ENCODE measurements at regions not wholly inside any gene's neighbourhood (a gene's known extent, or its start where the extent isn't known, plus 50 kb on each side); places are given as distances from the start of the nearest gene placed in this dataset.

GRCh38 chr6:156131221-156131903 is 645.8 kb upstream of the ARID1B start:
- TF ChIP-seq, protein P1, sequence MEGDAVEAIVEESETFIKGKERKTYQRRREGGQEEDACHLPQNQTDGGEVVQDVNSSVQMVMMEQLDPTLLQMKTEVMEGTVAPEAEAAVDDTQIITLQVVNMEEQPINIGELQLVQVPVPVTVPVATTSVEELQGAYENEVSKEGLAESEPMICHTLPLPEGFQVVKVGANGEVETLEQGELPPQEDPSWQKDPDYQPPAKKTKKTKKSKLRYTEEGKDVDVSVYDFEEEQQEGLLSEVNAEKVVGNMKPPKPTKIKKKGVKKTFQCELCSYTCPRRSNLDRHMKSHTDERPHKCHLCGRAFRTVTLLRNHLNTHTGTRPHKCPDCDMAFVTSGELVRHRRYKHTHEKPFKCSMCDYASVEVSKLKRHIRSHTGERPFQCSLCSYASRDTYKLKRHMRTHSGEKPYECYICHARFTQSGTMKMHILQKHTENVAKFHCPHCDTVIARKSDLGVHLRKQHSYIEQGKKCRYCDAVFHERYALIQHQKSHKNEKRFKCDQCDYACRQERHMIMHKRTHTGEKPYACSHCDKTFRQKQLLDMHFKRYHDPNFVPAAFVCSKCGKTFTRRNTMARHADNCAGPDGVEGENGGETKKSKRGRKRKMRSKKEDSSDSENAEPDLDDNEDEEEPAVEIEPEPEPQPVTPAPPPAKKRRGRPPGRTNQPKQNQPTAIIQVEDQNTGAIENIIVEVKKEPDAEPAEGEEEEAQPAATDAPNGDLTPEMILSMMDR (IDR thresholded peaks at IDR 0.05), result no peak
- TF ChIP-seq POLR2A (IDR thresholded peaks at IDR 0.05), result no peak

All from breast epithelium (tissue), 3 donors.